Islet of Langerhans (tissue), 1 donor: ENCODE measurements at regions not wholly inside any gene's neighbourhood (a gene's known extent, or its start where the extent isn't known, plus 50 kb on each side); places are given as distances from the start of the nearest gene placed in this dataset.

ENCODE experiments used
- FAIRE-seq: peaks from one replicate; lab custom pipeline; 2011; peaks lifted over from hg19 to GRCh38; lab: Jason Lieb, UNC

DNA sequence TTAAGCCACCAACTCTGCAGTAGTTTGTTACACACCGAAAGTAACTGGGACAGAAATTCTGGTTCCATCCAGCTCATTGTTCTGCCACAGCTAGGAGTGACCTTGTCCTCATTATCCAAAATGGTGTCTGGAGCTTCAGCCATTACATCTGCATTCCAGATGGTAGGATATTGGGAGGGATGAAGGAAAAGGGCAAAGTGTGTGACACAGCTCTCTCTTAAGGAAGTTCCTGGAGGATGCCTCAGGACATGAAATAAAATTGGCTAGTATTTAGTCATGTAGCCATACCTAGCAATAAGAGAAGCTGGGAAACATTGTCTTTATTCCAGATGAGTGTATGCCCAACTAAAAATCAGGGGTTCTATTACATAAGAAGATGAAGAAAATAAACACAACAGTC is 262.0 kb downstream of the BCOR start:
- FAIRE-seq, result no peak

DNA sequence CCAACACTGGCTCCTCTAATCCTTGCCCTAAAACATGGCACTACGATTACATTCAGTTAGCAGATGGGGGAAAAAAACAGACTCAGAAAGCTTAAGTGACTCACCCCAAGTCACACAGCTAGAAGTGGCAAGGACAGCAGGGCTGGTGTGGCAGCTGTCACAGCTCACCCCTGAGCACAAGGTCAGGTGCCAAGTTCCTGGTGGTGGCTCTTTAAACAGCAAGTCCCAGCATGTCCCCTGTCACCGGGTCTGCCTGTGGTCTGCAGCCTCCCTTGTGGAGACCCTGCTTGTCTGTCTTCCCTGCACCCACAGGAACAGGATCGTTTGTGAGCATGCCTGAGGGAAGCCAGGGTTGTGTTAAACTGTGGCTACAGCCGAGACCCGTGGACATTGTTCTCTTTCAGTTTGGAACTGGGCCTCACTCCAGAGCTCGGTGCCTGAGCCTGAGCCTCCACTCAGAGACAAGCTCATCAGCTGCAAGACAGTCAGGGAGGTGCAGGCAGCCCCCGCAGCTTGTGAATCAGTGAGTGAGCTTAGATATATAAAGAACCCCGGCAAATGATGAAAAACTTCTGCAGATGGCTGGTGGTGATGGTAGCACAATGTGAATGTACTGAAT is 260.8 kb downstream of the BCOR start:
- FAIRE-seq, result no peak

DNA sequence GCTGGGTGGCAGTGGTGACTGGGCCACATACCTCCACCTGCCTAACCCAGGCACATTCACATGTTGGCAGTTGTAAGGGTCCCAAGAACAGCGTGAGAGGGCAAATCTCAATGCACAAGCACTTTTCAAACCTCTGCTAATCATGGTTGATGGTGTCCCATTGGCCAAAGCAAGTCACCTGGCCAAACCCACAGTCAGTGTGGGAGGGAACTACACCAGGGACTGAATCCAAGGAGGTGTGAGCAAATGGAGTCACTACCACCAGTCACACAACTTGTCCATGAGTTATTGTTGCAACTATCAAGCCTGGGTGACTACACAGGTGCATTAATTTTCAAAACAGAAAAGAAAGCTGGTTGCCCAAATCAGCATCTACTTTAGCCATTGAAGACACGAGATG is 260.1 kb downstream of the BCOR start:
- no peak for FAIRE-seq

DNA sequence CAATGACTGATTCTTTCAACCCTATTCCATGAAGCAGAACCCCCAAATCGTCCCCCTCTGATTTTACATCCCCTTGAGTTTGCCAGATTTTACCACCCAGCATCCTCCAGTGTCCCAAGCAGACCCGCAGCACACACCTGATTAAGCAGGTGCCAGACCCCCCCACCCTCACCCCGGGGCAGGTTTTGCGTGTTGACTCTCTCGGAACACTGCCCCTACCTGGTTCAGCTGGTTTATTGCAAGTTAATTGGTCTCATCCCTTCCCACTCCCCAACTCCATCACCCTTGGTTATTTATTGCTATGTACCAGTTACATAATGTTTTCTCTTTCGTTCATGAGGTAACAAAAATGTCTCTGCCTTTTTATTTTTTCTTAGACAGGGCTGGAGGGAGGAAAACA is 258.4 kb downstream of the BCOR start:
- FAIRE-seq, result no peak

DNA sequence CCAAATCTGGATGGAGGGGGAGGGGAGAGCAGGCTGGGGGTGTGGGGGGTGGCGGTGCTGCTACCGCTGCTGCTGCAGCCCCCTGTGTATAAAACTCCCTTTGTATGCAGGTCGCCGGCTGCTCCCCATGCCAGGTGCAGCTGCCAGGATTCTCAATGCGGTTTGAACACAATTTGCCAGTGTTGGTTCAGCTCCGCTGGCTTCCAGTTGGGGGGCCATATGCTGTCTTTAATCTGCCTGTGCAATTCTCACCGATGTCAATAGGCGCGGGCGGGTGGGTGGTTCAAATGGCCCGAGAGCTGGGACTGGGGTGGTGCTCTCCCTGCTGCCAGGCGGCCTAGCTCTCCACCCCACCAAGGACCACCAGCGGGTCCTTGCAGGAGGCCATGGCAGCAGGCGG is 257.6 kb downstream of the BCOR start:
- FAIRE-seq, result no peak

DNA sequence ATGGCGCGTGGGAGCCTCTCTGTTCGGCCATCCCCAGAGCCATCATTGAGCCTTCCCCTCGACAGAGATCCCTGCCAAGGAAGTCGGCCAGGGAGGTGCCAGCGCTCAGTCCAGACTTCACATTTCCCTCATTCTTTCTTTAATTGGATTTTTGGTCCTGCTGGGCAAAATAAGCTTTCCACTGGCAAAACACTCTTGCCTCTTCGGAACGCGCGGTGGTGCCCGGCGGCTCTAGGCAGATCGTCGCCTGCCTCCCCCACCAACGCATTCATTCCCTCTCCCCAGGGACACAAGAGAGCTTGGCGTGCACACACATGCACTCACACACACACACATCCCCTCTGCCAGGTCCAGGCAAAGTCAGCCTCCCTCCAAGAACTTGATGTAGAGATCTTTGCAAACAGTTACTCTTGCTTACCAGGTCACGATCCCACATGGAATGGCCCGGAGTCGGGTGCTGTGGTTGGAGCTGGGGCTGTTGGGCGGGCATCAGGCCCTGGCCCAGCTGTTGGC is 257.1 kb downstream of the BCOR start:
- FAIRE-seq, result no peak

DNA sequence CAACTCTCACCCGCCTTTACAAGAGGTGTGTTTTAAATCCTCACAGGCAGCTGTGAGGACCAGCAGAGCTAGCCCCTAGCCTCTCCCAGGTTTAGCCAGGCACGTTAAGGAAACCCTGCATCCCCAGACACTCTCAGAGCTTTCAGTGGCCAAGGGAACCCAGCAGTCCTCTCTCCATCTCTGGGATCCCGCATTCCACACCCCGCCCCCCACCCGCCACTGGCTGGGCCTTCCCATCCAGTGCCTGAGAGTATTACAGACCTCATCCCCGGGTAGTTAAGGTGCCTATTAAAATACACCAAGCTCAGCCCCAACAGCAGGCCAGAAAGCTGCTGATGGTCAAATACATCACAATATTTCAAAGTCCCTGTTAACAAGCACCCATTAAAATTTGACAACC is 256.2 kb downstream of the BCOR start:
- no peak for FAIRE-seq

DNA sequence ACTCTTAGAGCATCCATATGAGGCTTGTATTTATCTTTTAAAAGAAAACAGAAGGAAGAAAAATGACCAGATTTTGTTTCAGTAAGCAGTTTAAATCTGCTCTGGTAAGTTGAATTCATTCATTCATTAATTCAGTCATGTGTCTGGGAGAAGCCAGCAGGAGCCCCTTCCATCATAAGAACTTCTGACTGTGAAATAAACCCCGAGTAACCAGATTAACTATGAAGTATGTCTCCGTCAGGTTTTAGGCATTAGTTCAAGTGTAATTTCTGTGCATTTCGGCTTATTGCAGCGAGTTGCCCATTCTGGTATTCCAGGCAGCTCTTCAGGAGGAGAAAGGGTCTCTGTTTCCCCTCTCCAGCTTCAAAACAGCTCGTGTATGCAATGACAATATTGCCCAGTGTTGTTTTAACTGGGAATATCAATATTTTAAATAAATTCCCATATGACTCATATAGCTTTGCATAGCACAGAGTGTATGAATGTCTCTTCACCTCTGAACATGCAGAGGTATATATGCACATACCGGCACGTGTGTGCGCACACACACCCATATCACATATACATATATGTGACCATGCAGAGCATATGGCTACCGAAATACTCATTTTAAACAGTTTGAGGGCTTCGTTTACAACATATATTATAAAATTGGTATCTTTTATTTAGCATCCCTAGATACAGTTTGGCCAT is 255.3 kb downstream of the BCOR start:
- FAIRE-seq, result no peak

DNA sequence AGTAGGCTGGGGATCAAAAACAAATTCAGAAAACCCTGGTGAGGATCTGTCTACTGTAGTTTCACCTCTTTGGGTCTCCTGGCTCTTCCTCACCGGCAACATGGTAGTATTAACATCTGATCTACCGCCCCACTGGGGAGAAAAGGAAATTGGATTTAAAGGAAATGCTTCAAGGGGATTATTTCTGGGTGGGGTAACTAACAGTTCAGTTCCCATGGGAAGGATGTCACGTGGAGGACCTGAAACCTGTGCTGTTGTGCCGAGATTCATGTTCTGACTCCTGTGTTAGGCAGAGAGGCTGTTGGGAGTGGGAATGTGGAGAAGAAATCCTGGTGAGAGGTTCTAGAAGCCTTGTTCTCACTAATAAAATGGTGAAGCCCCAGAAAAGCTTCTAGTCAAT is 254.4 kb downstream of the BCOR start:
- no peak for FAIRE-seq

DNA sequence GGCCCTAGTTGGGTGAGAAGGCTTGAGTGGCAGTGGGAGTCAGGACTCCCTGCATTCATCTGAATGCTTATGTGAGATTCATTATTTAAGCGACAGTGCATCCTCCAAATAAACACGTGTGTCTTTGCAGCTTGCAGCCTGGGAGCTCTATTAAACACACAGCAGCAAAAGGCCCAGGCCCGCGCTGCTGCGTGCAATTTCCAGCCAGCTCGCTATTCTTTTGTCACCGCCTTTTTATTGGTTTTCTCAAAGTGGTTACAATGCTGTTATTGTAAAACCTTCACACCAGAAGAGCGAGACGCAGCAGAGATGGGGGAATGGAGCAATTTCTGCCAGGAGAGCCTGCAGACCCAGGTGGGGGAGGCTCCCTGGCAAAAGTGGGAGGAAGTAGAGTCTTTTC is 252.5 kb downstream of the BCOR start:
- no peak for FAIRE-seq

DNA sequence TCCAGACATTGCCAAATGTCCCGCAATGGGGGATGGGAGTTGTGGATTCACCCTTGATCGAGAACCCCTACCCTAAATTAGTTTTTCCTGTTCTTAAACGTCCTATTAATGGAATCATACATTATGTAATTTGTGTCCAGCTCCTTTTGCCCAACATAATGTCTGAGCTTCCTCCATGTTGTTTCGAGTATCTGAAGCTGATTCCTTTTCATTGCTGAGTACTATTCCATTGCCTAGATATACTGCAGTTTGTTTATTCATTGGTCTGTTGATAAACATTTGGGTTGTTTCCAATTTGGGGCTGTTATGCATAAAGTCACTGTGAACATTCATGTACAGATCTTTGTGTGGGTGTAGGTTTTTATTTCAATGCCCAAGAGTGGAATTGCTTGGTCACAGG is 251.3 kb downstream of the BCOR start:
- FAIRE-seq, result no peak

DNA sequence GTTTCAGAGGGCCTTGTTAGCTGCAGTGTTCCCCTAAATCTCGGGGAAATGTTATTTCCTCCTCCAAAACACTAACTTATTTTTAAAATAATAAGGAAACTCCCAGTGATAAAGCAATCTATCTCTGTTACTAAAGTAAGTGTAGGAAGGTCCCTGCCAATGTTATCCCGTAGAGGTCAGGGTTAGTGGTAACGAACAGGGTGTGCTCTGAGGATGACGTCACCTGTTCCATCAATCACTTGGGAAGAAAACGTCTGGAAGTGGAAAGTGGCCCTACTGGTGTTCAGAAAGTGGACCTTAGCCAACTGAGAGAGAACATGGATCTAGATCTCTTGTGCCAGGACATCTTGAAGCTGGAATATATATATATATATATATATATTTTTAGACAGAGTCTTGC is 249.5 kb downstream of the BCOR start:
- FAIRE-seq, result no peak

DNA sequence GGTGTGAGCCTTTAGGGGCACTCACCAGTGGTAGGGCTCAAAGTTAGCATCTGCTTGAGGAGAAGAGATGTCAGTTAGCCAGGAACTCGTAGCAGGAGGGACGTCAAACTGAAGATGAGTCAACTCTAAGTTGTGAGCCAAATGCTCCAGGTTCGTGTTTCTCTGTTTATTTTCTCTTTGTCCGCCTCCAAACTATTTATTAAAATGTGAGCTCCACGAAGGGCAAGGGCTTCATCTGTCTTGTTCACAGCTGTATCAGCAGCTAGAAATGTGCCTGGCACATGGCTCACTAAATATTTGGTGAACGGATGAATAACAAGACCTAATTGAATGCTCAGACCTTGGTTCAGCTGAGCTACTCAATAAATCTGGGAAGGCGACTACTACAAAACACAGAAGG is 248.9 kb downstream of the BCOR start:
- no peak for FAIRE-seq

DNA sequence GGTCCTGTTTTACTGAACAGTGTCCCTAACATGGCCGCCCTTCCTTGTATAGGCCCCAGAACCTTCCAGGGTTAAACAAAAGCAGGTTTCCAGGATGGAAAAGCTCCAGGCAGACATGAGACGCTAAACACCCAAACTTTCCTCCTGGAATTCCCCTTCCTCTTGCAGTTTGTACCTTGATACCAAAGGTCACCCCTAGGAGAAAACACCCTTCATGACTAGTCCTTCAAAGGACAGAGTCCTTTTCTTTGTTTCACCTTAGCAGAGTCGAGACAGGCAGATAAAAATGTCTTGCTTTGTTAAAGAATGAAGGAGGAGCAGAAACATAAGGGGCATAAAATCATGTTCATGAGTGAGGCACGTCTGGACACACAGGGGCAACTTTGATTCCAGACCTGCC is 247.5 kb downstream of the BCOR start:
- no peak for FAIRE-seq

DNA sequence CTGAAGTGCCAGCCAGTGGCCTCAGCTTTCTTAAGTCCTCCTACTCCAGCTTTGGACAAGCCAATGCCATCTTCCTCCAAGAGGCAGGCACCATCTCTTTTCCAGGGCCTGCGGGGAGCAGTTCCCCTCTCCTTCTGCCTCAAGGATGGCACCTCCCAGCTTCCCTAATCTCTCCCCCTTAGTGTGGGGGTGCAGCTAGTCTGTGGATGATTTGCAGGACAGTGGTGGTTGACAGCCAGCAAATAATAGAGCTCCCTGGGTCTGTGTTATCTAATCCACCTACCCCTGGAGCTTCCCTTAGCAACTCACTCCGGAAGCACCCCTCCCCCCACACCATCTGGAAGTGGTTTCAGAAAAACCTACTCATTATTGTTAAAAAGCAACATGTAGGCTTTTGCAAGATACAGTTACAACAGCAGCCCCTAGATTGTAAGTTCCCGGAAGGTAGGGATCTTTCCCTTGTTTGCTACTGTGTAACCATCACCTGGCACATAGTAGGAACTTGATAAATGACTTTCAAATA is 247.1 kb downstream of the BCOR start:
- no peak for FAIRE-seq

DNA sequence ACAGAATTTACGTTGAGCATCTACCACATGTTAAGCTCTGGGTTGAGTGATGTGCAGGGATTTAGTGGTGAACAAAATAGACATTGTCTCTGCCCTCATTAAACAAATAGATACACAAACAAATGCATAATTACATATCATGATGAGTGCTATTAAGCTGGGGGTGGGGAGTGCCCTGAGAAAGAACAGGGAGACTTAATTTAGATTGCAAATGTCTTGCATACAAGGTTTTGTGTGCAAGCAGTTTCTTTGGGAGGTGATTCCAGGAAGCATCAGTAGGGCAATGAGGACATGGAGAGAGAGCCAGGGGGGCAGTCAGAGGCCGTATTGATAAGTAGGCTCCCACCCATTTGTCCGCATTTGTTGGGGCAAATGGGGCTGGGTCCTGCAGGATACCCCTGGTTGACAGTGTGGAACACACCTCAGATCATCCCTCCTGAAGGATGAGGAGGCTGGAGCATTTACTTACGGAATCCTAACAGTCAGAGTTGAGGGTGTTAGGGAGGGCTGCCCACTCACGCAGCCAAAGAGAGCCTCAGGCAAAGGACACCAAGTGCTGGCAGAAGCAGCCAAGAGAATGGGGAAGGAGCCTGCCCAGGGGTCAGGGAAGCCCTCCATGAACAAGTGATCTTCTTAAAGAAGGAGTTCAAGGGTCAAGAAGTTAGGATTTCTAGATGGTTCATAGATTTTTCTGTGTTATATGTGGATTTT is 245.9 kb downstream of the BCOR start:
- no peak for FAIRE-seq

DNA sequence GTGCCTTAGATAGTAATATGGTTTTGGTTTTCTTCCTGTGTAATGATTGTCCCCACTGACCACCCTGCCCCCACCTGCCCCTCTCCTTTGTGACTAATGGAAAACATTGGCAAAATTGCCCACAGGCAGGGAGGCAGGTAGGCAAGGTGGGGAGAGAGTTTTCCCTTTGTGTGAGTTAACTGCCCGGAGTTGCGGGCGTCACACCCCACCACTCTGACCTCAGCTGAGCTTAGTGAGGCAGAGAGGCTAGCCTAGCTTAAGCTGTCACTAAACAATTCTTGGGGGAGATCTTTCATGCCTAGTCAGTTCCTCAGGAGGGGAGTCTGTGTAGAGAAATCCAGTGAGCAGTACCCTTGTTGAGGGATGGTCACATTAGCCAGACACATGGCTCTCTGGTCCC is 245.3 kb downstream of the BCOR start:
- no peak for FAIRE-seq

DNA sequence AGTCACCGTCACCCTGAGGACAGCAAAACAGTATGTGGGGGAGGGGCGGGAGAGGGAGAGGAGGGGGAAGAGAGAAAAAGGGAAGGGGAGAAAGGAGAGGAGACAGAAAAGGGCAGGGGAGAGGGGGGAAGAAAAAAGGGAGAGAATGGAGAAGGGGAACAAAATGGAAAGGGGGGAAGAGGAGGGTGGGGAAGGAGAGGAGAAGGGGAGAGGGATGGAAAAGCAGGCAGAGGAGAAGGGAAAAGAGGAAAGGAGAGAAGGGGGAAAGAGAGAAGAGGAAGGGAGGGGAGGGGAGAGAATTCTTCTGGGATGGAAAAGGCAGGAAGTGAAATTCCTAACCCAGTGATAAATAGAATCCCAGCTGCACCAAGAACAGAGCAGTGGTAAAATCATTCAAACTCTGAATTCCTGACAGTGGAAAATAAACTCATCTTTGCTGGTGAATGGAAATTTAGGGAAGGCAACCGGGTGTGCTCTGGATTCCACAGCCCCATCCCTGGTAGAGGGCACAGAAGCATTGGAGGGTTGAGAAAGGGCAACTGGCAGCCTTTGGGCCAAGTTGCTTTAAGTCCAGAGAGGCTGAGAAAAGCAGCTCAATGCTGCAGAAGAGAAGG is 244.2 kb downstream of the BCOR start:
- no peak for FAIRE-seq

DNA sequence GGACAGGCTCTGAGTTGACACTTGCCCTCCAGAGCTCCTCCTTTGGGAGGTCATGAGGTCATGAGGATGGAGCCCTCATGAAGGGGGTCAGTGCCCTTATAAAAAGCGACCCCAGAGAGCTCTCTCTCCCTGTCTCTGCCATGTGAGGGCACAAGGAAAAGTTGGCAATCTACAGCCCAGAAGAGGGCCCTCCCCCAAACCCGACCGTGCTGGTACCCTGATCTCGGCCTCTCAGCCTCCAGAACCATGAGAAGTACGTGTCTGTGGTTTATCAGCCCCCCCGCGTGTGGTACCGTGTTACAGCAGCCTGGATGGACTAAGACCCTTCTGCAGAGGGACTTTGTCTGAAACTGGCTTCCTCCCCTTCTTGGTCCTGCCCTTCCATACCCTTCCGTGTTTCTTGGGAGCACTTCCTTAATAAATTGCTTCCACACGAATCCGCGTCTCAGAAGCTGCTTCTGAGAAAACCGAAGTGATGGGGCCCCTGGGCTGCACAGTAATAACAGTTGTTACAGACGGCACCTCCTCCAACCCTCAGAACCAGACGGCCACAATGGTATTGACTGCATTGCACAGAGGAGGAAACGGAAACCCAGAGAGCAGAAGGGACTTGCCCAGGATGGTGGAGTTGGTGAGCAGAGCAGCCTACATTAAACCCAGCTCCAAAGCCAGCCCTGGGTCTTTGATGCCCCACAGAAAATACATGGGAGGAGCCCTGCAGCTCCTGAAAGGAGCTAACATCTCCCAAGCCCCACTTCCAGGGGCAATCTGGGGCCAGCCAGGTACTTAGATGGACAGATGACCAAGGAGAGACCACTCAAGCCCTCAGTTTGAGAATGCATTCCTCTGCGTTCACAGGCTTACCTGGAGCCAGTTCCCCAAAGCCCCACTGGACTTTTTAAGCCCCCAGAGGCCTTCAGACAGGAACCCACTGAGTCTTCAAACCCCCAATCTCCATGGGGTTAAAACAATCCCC is 242.7 kb downstream of the BCOR start:
- FAIRE-seq, result no peak

DNA sequence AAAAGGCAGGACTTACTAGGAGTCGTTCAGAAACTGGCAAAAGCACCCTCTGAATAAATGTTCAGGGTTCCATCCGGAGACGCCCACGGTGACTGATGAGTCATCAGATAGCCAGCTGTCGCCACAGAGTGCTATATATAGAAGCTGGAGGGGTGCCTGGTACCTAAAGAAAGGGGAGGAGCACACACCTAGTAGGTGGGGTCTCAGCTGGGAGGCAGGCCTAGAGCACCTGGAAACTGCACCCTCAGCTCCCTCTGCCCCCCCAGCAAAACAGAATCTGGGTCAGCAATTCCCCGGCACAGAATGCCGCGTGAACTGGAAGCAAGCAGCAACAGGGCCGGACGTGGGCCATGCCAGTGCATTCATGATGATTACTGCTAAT is 242.0 kb downstream of the BCOR start:
- FAIRE-seq, result no peak

DNA sequence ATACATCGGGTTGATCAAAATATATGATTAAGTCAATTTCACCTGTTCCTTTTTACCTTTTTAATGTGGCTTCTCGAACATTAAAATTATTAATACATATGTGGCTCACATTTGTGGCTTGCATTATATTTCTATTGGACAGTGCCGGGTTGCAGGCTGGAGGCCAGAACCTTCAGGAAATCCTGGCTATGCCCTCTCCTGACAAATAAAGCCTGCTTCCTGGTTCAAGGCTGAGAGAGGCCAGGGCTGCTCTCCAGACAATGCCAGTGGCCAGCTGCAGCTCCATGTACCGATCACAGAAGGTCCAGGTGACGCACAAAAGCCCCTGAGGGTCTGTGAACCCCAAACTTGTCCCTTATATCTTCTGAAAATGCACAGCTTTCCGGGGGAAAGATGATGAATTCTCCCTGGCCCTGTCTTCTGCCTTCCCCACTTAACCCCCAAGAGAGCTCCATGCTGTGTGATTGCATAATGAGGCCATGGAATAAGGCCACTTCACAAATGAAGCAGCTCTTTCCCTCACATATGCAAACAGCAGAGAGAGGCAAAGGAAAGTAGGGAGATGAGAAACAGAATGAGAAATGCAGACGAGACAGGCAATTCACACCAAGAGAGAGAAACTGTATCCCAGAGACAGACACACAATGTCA is 241.2 kb downstream of the BCOR start:
- FAIRE-seq, result no peak
